ENCODE measurements at regions not wholly inside any gene's neighbourhood (a gene's known extent, or its start where the extent isn't known, plus 50 kb on each side); places are given as distances from the start of the nearest gene placed in this dataset.

GRCh38 chr12:28622406-28622805, 432.1 kb downstream of the CCDC91 start:
- DNase-seq (ENCODE audit: low read depth), result peak; percentile 23
- TF ChIP-seq CTCF (IDR thresholded peaks at IDR 0.05; ENCODE audit: control insufficient read depth, insufficient read depth, low read depth, low read length, missing control alignments), result no peak
- H3K4me3 ChIP-seq (ENCODE audit: control insufficient read depth, low read depth, low read length), result no peak overlapping the region

GRCh38 chr12:28626504-28626903, 436.2 kb downstream of the CCDC91 start:
- no peak overlapping the region for H3K4me3 ChIP-seq (ENCODE audit: control insufficient read depth, low read depth, low read length)
- no peak for TF ChIP-seq CTCF (IDR thresholded peaks at IDR 0.05; ENCODE audit: control insufficient read depth, insufficient read depth, low read depth, low read length, missing control alignments)
- DNase-seq (ENCODE audit: low read depth), result no peak

GRCh38 chr12:28629691-28630090, 439.4 kb downstream of the CCDC91 start:
- DNase-seq (ENCODE audit: low read depth), result no peak
- no peak for TF ChIP-seq CTCF (IDR thresholded peaks at IDR 0.05; ENCODE audit: control insufficient read depth, insufficient read depth, low read depth, low read length, missing control alignments)

GRCh38 chr12:28631831-28632230, 441.6 kb downstream of the CCDC91 start:
- no peak overlapping the region for H3K4me3 ChIP-seq (ENCODE audit: control insufficient read depth, low read depth, low read length)
- no peak for TF ChIP-seq CTCF (IDR thresholded peaks at IDR 0.05; ENCODE audit: control insufficient read depth, insufficient read depth, low read depth, low read length, missing control alignments)
- DNase-seq (ENCODE audit: low read depth), result no peak

More at GRCh38 chr12:28629691-28630090, 439.4 kb downstream of the CCDC91 start:
- H3K4me3 ChIP-seq (ENCODE audit: control insufficient read depth, low read depth, low read length), result no peak overlapping the region

- TF ChIP-seq CTCF (IDR thresholded peaks at IDR 0.05; ENCODE audit: control insufficient read depth, insufficient read depth, low read depth, low read length, missing control alignments), result no peak
- H3K4me3 ChIP-seq (ENCODE audit: control insufficient read depth, low read depth, low read length), result no peak overlapping the region
Observed at GRCh38 chr12:28640519-28640918, 450.3 kb downstream of the CCDC91 start.

GRCh38 chr12:28645436-28645835, 455.2 kb downstream of the CCDC91 start:
- H3K4me3 ChIP-seq (ENCODE audit: control insufficient read depth, low read depth, low read length), result no peak overlapping the region
- no peak for TF ChIP-seq CTCF (IDR thresholded peaks at IDR 0.05; ENCODE audit: control insufficient read depth, insufficient read depth, low read depth, low read length, missing control alignments)
- DNase-seq (ENCODE audit: low read depth), result no peak

More at GRCh38 chr12:28640519-28640918, 450.3 kb downstream of the CCDC91 start:
- no peak for DNase-seq (ENCODE audit: low read depth)

GRCh38 chr12:28645891-28646290, 455.6 kb downstream of the CCDC91 start:
- no peak overlapping the region for H3K4me3 ChIP-seq (ENCODE audit: control insufficient read depth, low read depth, low read length)
- TF ChIP-seq CTCF (IDR thresholded peaks at IDR 0.05; ENCODE audit: control insufficient read depth, insufficient read depth, low read depth, low read length, missing control alignments), result no peak
- no peak for DNase-seq (ENCODE audit: low read depth)

Measured in AG09309 (cell line).